Adrenal gland (tissue), 9 donors: ENCODE measurements at regions not wholly inside any gene's neighbourhood (a gene's known extent, or its start where the extent isn't known, plus 50 kb on each side); places are given as distances from the start of the nearest gene placed in this dataset.

Source experiments
- DNase-seq, 7 donors: peaks; one replicate each; pipeline ENCODE4 v3.0.0-alpha.2; 2019 to 2020
- H3K27ac ChIP-seq, 5 donors: fragments of 200-600 bp; sonication (generic) in 4 of 5; 1 replicate in 3 of 5; 2 replicates in 2 of 5; pipeline versions ENCODE4 v1.5.1 to v1.8.0; 2016 to 2020; ENCODE audit warnings: mild to moderate bottlenecking in 1 of 5
- H3K27me3 ChIP-seq: fragments of 200-600 bp; 2 replicates; pipeline ENCODE4 v1.8.0; 2021
- H3K36me3 ChIP-seq, 2 donors: fragments of 200-600 bp; replicated peaks in 1 of 2; 1 replicate in 1 of 2; 2 replicates in 1 of 2; pipeline versions ENCODE4 v1.5.1 to v1.8.0; 2018 to 2022
- H3K4me1 ChIP-seq, 2 donors: fragments of 200-600 bp; replicated peaks in 1 of 2; 1 replicate in 1 of 2; 2 replicates in 1 of 2; pipeline versions ENCODE4 v1.5.1 to v1.8.0; 2018 to 2021
- H3K4me3 ChIP-seq, 4 donors: fragments of 200-600 bp; sonication (generic) in 3 of 4; one replicate each; pipeline ENCODE4 v1.5.1; 2016 to 2018
- H3K9me3 ChIP-seq, 3 donors: fragments of 200-600 bp; sonication (generic) in 1 of 3; replicated peaks in 1 of 3; 1 replicate in 2 of 3; 2 replicates in 1 of 3; pipeline versions ENCODE4 v1.5.1 to v1.8.0; 2016 to 2021
- POLR2A ChIP-seq, 2 donors: fragments of 450-650 bp; IDR thresholded peaks; one replicate each; pipeline ENCODE4 v1.6.1; 2017; ENCODE audit warnings: antibody characterized with exemption in 2 of 2, mild to moderate bottlenecking in 2 of 2, moderate library complexity in 1 of 2
- WGBS, 4 donors: extraction: QIAGEN DNeasy Blood & Tissue Kit in 2 of 4; methylation state at CpG; one replicate each; pipeline versions ENCODE4 v1.1.5 to v1.1.7; 2013 to 2017; 5-methylcytosine and 5-hydroxymethylcytosine counted together
- intact Hi-C, 2 donors: fragments of 100-400 bp; cut with DNase I; formaldehyde crosslinking; loops; one replicate each; pipeline versions ENCODE4 v1.14.1 to v1.15.0; 2022 to 2023
- TF ChIP-seq, protein P1 (sequence below), 6 experiments: fragments of 450-650 bp in 4 of 6; fragments of 200-600 bp in 2 of 6; sonication (generic) in 1 of 6; IDR thresholded peaks; 1 replicate in 5 of 6; 2 replicates in 1 of 6; pipeline versions ENCODE4 v1.5.1 to v1.8.0; 2016 to 2021; ENCODE audit warnings: antibody characterized with exemption in 6 of 6, mild to moderate bottlenecking in 2 of 6, moderate library complexity in 1 of 6
- donor health status: healthy with polysubstance abuse.
- donor health status: Bipolar disorder and iron deficiency.
- donor health status: DM: yes; HTN: yes; CAD: no.
- donor health status: DM: no; HTN: no; CAD: no.
- donor health status: DM: no; HTN: no; CAD: no.

DNA sequence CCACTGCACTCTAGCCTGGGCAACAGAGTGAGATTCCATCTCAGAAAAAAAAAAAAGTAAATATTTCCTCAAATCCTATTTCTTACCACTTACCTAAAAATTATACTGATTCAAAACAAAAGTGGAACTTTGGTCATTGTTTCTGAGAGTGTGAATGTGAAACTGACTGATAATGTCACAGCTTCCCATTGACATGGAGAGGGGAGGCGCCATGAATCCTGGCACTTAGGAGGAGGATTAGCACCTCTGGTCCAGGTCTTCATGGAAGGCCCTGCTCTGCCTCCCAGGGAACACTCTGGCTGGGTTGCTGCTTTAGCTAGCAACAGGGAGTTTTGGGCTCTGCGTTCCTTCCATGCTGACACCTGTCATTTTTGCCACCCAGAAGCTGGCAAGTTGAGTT, 154.3 kb upstream of the SALL1 start:
- Histone ChIP-seq H3K36me3 (no peaks in the 10 kb centered on the region), H3K9me3 (no peaks in the 10 kb centered on the region), H3K4me3 (no peak overlapping the region), H3K4me1 (no peaks in the 10 kb centered on the region), H3K27ac (no peak overlapping the region), H3K27me3 (no peaks in the 10 kb centered on the region)
- WGBS, 4 donors = 83 to 89% (median 86%) methylated on average over 2 of the region's 2 CpGs
- TF ChIP-seq, protein P1, sequence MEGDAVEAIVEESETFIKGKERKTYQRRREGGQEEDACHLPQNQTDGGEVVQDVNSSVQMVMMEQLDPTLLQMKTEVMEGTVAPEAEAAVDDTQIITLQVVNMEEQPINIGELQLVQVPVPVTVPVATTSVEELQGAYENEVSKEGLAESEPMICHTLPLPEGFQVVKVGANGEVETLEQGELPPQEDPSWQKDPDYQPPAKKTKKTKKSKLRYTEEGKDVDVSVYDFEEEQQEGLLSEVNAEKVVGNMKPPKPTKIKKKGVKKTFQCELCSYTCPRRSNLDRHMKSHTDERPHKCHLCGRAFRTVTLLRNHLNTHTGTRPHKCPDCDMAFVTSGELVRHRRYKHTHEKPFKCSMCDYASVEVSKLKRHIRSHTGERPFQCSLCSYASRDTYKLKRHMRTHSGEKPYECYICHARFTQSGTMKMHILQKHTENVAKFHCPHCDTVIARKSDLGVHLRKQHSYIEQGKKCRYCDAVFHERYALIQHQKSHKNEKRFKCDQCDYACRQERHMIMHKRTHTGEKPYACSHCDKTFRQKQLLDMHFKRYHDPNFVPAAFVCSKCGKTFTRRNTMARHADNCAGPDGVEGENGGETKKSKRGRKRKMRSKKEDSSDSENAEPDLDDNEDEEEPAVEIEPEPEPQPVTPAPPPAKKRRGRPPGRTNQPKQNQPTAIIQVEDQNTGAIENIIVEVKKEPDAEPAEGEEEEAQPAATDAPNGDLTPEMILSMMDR (IDR thresholded peaks at IDR 0.05) = no peak
- no peak for TF ChIP-seq POLR2A (IDR thresholded peaks at IDR 0.05)
- no peak for DNase-seq
- intact Hi-C loops = no loop called here

DNA sequence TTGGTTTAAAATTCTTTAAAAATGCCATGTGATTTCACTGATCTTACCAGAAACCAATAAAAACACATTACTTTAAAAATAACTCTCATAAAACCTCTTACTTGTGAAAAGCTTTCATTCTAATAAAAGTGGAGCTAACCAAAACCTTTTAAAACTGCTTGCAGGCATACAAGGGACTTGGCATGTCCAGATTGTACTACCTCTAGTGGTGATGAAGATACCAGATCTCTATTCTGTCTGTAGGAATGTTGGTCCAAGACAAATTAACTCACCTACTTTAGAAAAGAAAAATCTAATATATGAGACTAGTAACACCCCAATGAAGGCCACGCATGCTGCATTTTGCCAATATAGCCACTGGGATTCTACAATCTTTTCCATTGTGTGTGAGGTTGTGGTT, 151.0 kb upstream of the SALL1 start:
- WGBS, 4 donors = 68 to 76% (median 71%) methylated on average over 1 of the region's 1 CpG
- TF ChIP-seq, protein P1 (IDR thresholded peaks at IDR 0.05) = no peak
- no peak for TF ChIP-seq POLR2A (IDR thresholded peaks at IDR 0.05)
- no peak for DNase-seq

DNA sequence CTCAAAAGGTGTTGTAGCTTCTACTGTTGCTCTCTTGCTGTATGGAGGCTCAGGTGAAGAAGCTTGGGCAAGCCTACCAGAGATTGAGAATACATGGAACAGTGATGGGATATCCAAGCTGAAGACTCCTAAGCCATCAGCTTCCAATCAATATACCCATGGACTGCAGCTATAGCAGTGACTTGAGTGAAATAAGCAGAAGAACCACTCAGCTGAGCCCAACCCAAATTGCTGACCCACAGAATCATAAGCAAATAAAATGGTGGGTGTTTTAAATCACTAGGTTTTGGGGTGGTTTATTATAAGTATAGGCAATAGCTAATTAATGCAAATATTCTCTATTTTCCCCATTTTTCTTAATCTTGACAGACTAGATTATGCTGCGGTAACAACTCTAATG, 147.7 kb upstream of the SALL1 start:
- intact Hi-C loops = no loop called here
- TF ChIP-seq POLR2A (IDR thresholded peaks at IDR 0.05) = no peak
- TF ChIP-seq, protein P1 (IDR thresholded peaks at IDR 0.05) = no peak
- no peaks in the 10 kb centered on the region for H3K9me3 ChIP-seq
- no peaks in the 10 kb centered on the region for H3K27me3 ChIP-seq
- no peak overlapping the region for H3K27ac ChIP-seq
- DNase-seq = no peak
- H3K4me3 ChIP-seq = no peak overlapping the region
- 92 to 96% (median 94%) methylated on average over 1 of the region's 1 CpG for WGBS, 4 donors
- no peaks in the 10 kb centered on the region for H3K4me1 ChIP-seq
- H3K36me3 ChIP-seq = no peaks in the 10 kb centered on the region

More for the DNA sequence above, 151.0 kb upstream of the SALL1 start:
- H3K9me3 ChIP-seq = no peaks in the 10 kb centered on the region
- no peak overlapping the region for H3K4me3 ChIP-seq
- H3K27ac ChIP-seq = no peak overlapping the region
- no peaks in the 10 kb centered on the region for H3K27me3 ChIP-seq
- intact Hi-C loops = no loop called here
- H3K36me3 ChIP-seq = no peaks in the 10 kb centered on the region
- H3K4me1 ChIP-seq = no peaks in the 10 kb centered on the region

DNA sequence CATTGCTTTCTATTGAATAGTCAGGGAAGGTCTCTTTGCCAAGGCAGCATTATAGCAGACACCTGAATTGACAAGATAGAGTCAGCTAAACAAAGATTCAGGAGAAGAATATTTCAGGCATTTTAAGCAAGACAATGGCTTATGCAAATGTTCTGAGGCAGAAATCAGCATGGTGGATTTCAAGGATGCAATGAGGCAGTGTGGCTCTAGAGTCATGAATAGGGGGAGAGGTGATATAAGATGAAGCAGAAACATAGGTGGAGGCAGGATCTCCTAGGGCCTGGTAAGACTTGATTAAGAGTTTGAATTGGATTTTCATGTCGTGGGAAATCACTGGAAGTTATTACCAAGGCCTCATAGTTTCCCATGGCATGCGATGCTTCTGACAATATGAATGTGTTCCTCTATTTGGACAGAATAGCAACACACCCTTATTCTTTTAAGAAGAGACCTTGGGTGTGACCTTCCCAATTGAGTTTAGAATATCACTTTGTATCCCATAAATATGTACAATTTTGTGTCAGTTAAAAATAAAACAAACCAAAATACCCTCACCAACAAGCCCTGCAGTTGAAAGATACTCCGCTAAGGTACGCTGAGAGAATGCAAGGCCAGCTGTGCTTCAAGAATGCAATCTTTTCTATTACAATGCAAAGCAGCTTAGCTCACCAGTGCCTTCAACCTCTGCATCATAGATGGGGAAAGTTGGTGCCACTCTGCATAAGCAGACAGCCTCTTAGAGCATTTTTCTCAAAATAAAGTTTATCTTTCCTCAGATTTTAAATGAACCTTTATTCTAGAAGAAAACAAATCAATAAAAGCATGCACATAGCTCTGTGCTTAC, 139.6 kb upstream of the SALL1 start:
- H3K4me1 ChIP-seq = no peaks in the 10 kb centered on the region
- no peaks in the 10 kb centered on the region for H3K9me3 ChIP-seq
- no peaks in the 10 kb centered on the region for H3K27me3 ChIP-seq
- 36 to 62% (median 54%) methylated on average over 4 of the region's 4 CpGs for WGBS, 4 donors
- intact Hi-C loops = no loop called here
- DNase-seq = no peak
- TF ChIP-seq POLR2A (IDR thresholded peaks at IDR 0.05) = no peak
- TF ChIP-seq, protein P1 (IDR thresholded peaks at IDR 0.05) = no peak
- no peak overlapping the region for H3K4me3 ChIP-seq
- H3K36me3 ChIP-seq = no peaks in the 10 kb centered on the region
- H3K27ac ChIP-seq = no peak overlapping the region
